HG03025 (cell line): ENCODE measurements at regions not wholly inside any gene's neighbourhood (a gene's known extent, or its start where the extent isn't known, plus 50 kb on each side); places are given as distances from the start of the nearest gene placed in this dataset.

Source experiments
- ATAC-seq: cut with Tn5 transposase; IDR thresholded peaks from one replicate; pipeline ENCODE4 v1.9.1; 2021; ENCODE audit warnings: mild to moderate bottlenecking, moderate library complexity; ENCODE audit not compliant: unreplicated experiment, low FRiP score

GRCh38 chr1:177794376-177794991, 175.4 kb downstream of the SEC16B start:
- no peak for ATAC-seq

- no peak for ATAC-seq
Measured at GRCh38 chr1:177793900-177794299, 176.0 kb downstream of the SEC16B start.

- ATAC-seq = no peak
Measured at GRCh38 chr1:177790566-177790965, 179.3 kb downstream of the SEC16B start.

DNA sequence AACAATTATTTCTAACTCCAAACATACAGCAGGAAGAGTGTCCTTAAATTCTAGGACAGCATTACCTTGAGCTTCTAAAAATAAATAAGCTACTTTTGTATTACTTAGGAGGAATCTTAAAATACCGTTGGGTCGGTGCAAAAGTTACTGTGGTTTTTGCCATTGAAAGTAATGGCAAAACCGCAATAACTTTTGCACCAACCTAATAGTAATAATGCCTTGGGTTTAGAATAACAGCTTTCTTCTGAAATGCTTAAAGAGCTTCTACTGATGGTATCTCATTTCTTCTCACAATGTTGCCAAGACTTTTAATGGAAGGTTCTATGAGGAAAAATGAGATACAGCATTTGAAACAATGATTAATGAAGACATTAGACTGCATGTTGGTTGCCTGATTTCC, 179.9 kb downstream of the SEC16B start:
- ATAC-seq = no peak

- ATAC-seq = no peak
Measured at GRCh38 chr1:177786176-177786745, 183.6 kb downstream of the SEC16B start.

DNA sequence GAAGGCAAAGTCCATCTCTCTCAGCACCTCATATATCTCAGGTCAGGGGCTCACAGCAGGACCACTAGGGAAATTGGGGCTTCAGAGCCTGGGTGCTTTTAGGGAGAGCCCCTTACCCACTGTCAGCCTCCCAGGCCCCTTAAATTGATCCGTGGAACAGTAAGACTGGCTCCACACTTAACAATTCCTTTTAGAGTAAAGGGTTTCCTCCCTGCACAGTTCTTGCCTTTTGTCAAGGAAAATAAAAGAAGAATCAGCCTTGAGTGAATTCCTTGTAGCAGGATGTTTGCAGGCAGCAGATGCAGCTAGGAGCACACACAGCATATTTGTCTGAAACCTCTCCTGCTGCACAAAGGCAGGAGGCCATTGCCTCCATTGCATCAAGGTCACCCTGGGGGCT, 184.9 kb downstream of the SEC16B start:
- no peak for ATAC-seq

DNA sequence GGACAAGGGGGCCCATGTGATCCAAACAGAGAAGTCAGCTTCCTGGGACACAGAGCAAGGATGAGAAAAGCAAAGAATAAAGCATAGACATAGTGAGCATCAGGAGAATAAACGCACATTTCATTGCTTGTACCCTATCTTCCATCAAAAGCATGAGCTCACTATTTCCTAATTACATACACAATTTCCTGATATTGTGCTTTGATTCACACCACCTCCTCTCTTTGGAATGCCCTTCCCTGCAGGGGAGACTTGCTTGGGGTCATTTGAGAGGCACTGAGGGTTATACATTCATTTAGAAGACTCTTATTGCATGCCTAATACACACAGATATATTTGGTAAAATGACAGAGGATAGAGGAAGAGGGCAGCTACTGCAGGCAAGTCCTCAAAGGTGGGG, 185.4 kb downstream of the SEC16B start:
- ATAC-seq = no peak

GRCh38 chr1:177783051-177783450, 186.8 kb downstream of the SEC16B start:
- ATAC-seq = no peak

- ATAC-seq = no peak
Measured at GRCh38 chr1:177780096-177780700, 189.7 kb downstream of the SEC16B start.

DNA sequence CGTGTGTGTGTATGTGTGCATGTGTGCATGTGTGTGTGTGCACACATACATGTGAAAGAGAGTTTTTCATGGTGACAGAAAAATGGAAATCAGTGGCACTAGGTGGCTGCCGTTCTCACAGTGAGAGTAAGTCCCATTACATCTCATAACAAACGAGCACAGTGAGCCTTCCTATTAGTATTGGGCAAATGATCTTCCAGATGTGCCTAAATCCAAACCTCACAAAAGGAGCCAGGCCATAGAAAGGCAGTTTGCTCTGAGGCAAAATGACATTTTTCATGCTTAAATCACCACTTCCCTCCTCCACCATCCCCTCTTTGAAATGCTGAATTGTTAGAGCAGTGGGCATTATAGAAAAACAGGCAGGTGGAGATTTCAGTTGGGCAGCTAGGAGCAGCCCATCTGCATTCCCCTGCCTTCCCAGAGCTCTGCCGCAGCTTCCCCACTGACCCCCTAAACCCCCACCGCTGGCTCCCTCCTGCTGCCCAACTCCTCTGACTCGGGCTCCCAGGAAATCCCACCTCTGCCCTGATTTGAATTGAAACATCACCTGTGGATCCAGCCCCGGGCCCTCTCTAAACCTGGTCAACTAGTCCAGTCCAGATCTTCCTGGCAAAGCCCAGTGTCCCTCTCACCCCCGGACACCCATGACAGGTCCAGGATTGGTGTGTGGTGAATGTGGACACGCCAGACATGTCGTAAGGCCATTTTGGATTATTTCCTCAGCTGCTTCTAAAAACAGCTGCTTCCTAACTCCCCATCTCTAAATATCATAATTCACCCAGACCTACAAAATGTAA, 190.5 kb downstream of the SEC16B start:
- ATAC-seq = no peak

DNA sequence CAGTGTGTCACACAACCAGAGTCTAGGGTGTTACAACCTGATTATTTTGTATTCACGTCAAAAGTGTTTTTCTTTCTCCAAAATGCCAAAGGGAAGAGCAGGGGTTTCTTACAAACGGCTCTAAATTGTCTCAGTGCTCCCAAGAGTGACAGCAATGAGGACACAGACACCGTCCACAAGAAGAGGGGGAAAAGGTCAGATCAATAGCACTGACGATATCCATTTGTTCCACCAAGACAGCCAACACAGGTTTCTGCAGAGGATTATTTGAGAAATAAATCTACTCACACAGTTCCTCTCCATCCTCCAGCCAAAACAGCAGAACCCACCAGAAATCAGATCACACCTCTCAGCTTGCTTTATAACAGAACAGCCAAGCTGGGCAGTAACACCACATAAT, 193.9 kb downstream of the SEC16B start:
- ATAC-seq = no peak

DNA sequence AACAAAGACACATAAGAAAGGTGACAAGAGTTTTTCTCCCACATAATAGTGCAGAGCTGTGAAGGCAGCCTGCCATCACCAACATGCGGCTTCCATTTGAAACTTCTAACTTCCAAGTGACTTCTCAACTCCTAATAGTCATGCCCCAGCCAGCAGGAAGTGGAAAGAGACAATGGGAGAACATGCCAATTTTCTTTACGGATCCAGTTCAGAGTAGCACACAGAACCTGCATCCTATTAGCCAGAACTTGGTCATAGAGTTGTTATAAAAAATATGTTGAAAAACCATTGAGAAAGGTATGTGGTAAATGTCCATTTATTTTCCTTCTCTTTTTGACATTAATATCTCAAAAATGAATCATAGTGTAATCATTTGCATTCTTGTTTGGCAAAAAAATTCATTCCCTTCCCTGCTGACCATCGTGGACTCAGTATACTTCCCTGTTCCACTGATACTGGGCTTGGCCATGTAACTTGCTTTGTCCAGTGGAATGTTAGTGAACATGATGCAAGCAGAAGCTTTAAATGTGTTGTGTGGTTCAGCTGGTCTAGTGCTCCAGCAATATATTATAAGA, 197.4 kb downstream of the SEC16B start:
- ATAC-seq = no peak

- ATAC-seq = no peak
Measured at GRCh38 chr1:177771688-177772087, 198.2 kb downstream of the SEC16B start.

- ATAC-seq = no peak
Measured at GRCh38 chr1:177770096-177770495, 199.8 kb downstream of the SEC16B start.

GRCh38 chr1:177755851-177756560, 213.9 kb downstream of the SEC16B start:
- no peak for ATAC-seq

DNA sequence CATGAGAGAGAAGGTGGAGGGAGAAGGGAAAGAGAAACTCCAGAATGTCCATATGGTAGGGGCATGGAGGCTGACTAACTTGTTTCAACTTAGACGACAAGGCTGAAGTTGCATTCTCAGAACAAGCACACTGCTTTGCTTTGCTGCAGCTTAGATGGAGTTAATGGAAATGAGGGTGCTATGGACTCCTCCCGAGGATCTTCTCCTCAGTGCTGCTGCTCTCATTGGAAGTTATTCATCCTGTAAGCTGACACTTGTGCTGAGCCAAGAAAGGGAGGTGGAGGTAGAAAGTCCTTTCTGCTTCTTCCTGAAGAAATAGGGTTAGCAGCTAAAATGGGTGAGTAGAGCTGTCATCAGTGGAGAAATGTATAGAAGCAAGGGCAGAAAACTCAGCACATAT, 215.3 kb downstream of the SEC16B start:
- ATAC-seq = no peak

DNA sequence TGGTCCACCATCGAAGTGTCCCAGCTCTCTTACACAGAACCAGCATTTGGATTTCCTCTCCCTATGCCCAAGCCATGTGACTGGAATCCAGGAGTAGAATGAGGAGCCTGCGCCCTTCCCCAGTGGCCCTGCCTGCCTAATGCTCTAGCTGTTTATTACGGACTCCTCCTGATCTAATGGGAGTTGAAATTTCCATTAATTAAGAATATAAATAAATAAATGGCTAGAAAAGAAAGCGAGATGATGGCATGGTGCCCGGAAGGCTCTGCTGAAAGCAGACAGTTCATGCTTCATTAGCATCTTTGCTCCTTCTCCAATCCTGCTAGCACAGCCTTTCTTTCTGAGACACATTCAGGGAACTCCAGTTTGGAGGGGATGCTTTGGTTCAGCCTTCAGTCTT, 216.2 kb downstream of the SEC16B start:
- ATAC-seq = no peak

DNA sequence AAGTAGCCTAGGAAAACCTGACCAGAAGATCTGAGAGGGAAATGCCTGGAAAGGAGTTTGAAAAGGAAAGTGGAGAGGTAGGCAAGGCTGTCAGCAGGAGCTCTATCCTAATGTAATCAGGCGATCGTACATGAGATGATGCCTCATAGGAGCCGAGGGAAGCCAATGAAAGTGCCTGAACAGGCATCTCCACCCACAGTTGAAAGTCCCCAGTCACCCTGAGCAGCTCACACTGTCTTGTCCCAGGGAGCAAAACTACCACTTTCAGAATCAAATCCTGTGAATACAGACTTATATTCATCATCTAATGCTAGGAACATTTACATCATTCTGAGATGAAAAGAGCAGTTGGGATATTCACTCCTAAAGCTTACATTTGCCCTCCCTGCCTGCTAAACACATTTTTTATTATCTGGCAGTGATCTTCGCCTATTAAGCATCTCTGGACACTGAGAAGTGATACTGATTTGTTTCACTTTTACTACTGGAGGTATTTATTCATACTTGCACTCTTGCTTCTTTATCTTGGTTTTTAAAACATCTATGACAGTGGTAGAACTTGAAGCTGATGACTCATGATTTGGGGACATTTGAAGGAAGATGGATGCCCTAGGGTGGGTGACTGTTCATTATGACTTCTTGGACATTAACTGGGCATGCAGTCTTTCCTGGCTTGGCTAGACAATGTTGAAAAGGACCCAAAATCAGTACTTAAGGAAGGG, 221.6 kb downstream of the SEC16B start:
- no peak for ATAC-seq

GRCh38 chr1:177746155-177746554, 223.7 kb downstream of the SEC16B start:
- no peak for ATAC-seq

DNA sequence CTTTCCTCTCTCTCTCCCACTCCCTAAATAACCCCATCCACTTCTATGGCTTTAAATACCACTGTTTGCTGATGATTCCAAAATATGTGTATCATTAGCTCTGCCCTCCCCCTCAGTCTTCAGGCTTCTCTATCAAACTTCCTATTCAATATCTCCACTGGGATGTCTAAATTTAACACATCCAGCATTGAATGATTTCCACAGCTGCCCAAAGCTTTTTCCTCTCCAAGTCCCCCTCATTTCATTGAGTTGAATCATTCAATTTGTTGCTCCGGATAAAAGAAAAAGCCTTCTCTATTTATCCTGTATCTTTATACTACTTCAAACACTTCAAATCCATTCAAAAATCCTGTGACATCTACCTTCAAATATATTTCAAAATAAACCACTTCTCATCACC, 225.0 kb downstream of the SEC16B start:
- no peak for ATAC-seq
